HEK293 (cell line): ENCODE measurements at regions not wholly inside any gene's neighbourhood (a gene's known extent, or its start where the extent isn't known, plus 50 kb on each side); places are given as distances from the start of the nearest gene placed in this dataset.

ENCODE experiments used
- SALL2 ChIP-seq: fragments of 450-650 bp; formaldehyde crosslinking; IDR thresholded peaks from 2 replicates; pipeline ENCODE4 v1.5.0; 2017; ENCODE audit warnings: missing biosample characterization, mild to moderate bottlenecking, missing genetic modification characterization, borderline replicate concordance
- ZNF114 ChIP-seq: fragments of 450-650 bp; formaldehyde crosslinking; IDR thresholded peaks from 2 replicates; pipeline ENCODE4 v1.5.0; 2017; ENCODE audit warnings: missing biosample characterization, missing genetic modification characterization
- ZNF302 ChIP-seq: fragments of 450-650 bp; formaldehyde crosslinking; IDR thresholded peaks from 2 replicates; pipeline ENCODE4 v1.5.1; 2016; ENCODE audit warnings: missing biosample characterization, missing genetic modification characterization, low read depth
- ZNF514 ChIP-seq: fragments of 450-650 bp; formaldehyde crosslinking; IDR thresholded peaks from 2 replicates; pipeline ENCODE4 v1.5.1; 2016; ENCODE audit warnings: missing biosample characterization, missing genetic modification characterization
- ZSCAN30 ChIP-seq: fragments of 450-650 bp; IDR thresholded peaks from 2 replicates; pipeline ENCODE4 v1.5.1; 2018; ENCODE audit warnings: missing biosample characterization, mild to moderate bottlenecking, missing genetic modification characterization, moderate library complexity
- ZXDB ChIP-seq: fragments of 450-650 bp; formaldehyde crosslinking; IDR thresholded peaks from 2 replicates; pipeline ENCODE4 v1.5.1; 2016; ENCODE audit warnings: missing biosample characterization, missing genetic modification characterization
- TF ChIP-seq, protein P1 (sequence below): fragments of 450-650 bp; formaldehyde crosslinking; IDR thresholded peaks from 2 replicates; pipeline ENCODE4 v1.5.1; 2016; ENCODE audit warnings: missing biosample characterization, missing genetic modification characterization

DNA sequence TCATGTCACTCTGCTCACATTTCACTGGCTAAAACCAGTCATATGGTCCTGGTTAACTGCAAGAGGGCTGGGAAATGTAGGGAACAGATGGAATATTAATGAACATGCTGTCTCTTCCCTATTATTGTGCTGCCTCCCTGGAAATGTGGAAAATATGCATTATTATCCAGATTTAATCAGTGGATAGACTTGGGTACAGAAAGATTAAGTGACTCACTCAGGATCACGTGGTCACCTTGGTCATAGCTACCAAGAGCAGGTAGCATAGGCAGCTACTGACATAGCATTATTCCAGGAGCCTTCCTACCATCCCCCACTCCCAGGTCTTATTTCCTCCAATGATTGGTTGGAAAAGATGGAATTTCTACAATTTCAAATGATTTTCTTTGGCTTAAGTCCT, 141.1 kb downstream of the HRH4 start:
- no peak for TF ChIP-seq ZNF514 (tag by site-specific recombination)
- no peak for TF ChIP-seq ZNF114 (tag by site-specific recombination)
- TF ChIP-seq, protein P1, sequence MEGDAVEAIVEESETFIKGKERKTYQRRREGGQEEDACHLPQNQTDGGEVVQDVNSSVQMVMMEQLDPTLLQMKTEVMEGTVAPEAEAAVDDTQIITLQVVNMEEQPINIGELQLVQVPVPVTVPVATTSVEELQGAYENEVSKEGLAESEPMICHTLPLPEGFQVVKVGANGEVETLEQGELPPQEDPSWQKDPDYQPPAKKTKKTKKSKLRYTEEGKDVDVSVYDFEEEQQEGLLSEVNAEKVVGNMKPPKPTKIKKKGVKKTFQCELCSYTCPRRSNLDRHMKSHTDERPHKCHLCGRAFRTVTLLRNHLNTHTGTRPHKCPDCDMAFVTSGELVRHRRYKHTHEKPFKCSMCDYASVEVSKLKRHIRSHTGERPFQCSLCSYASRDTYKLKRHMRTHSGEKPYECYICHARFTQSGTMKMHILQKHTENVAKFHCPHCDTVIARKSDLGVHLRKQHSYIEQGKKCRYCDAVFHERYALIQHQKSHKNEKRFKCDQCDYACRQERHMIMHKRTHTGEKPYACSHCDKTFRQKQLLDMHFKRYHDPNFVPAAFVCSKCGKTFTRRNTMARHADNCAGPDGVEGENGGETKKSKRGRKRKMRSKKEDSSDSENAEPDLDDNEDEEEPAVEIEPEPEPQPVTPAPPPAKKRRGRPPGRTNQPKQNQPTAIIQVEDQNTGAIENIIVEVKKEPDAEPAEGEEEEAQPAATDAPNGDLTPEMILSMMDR (tag by site-specific recombination), result no peak
- TF ChIP-seq ZNF302 (tag by site-specific recombination), result no peak
- no peak for TF ChIP-seq SALL2 (tag by site-specific recombination)
- TF ChIP-seq ZSCAN30 (tag by site-specific recombination), result no peak
- TF ChIP-seq ZXDB (tag by site-specific recombination), result no peak
